NB4 (cell line): ENCODE measurements at regions not wholly inside any gene's neighbourhood (a gene's known extent, or its start where the extent isn't known, plus 50 kb on each side); places are given as distances from the start of the nearest gene placed in this dataset.

Experiments used
- MYC ChIP-seq: IDR thresholded peaks from 2 replicates; pipeline ENCODE4 v1.6.1; 2011; ENCODE audit warnings: low read depth, low read length
- POLR2A ChIP-seq: IDR thresholded peaks from 2 replicates; pipeline ENCODE4 v1.6.1; 2011; ENCODE audit warnings: mild to moderate bottlenecking; ENCODE audit not compliant: insufficient read length; ENCODE audit errors: extremely low read depth
- TF ChIP-seq, protein P1 (sequence below): IDR thresholded peaks from one replicate; pipeline ENCODE4 v1.5.1; 2012; ENCODE audit warnings: low read depth, low read length

- TF ChIP-seq, protein P1, sequence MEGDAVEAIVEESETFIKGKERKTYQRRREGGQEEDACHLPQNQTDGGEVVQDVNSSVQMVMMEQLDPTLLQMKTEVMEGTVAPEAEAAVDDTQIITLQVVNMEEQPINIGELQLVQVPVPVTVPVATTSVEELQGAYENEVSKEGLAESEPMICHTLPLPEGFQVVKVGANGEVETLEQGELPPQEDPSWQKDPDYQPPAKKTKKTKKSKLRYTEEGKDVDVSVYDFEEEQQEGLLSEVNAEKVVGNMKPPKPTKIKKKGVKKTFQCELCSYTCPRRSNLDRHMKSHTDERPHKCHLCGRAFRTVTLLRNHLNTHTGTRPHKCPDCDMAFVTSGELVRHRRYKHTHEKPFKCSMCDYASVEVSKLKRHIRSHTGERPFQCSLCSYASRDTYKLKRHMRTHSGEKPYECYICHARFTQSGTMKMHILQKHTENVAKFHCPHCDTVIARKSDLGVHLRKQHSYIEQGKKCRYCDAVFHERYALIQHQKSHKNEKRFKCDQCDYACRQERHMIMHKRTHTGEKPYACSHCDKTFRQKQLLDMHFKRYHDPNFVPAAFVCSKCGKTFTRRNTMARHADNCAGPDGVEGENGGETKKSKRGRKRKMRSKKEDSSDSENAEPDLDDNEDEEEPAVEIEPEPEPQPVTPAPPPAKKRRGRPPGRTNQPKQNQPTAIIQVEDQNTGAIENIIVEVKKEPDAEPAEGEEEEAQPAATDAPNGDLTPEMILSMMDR: no peak
- no peak for TF ChIP-seq POLR2A
- no peak for TF ChIP-seq MYC
Measured at GRCh38 chr10:57161157-57161556, 800.1 kb upstream of the ZWINT start.
